NT2/D1 (cell line): ENCODE measurements at regions not wholly inside any gene's neighbourhood (a gene's known extent, or its start where the extent isn't known, plus 50 kb on each side); places are given as distances from the start of the nearest gene placed in this dataset.

ENCODE experiments used
- SUZ12 ChIP-seq: IDR thresholded peaks from 2 replicates; pipeline ENCODE4 v1.6.1; 2011; ENCODE audit not compliant: insufficient read length, insufficient read depth; ENCODE audit errors: extremely low read depth
- YY1 ChIP-seq: IDR thresholded peaks from 2 replicates; pipeline ENCODE4 v1.6.1; 2011; ENCODE audit not compliant: insufficient read length, insufficient read depth
- ZNF274 ChIP-seq: IDR thresholded peaks from 2 replicates; pipeline ENCODE4 v1.6.1; 2011; ENCODE audit warnings: mild to moderate bottlenecking, low read depth, low read length

DNA sequence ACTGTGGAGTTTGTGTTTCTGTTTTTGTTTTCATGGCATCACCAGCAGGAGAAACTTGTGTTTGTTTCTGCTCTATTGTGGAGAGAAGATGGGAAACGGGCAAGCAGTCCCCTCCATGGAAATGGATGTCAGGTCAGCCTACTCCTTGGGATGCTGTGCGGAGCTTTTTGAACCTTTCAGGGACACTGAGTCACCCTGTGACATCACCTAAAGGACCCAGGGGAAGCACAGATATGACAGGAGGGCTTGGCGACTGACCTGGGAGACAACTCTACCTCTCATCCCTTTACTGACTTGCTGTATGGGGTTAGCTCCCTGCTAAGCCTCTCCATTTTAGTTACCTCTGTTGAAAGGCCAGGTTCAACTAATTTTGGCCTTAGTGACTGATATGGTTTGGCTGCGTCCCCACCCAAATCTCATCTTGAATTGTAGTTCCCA is 706.9 kb upstream of the TMEM132C start:
- TF ChIP-seq ZNF274 (no peak), YY1 (no peak), SUZ12 (no peak)
